HEK293 (cell line): ENCODE measurements at regions not wholly inside any gene's neighbourhood (a gene's known extent, or its start where the extent isn't known, plus 50 kb on each side); places are given as distances from the start of the nearest gene placed in this dataset.

ENCODE experiments used
- CTCF ChIA-PET: fragments of 350-600 bp; formaldehyde crosslinking; extraction: SDS; loops from one replicate; lab custom pipeline; 2021; ENCODE audit warnings: antibody characterized with exemption; lab: Yijun Ruan, JAX
- POLR2A ChIA-PET: fragments of 300-600 bp; formaldehyde crosslinking; extraction: SDS; loops from one replicate; lab custom pipeline; 2020; ENCODE audit warnings: antibody characterized with exemption, inconsistent platforms; lab: Yijun Ruan, JAX
- H3K27ac ChIP-seq: fragments of 200-500 bp; sonication (Bioruptor generic); 2 replicates; pipeline ENCODE4 v1.5.1; 2014; ENCODE audit warnings: low read depth, low read length, control low read depth, inconsistent platforms; ENCODE audit errors: extremely low read depth
- H3K36me3 ChIP-seq, 2 experiments: fragments of 200-500 bp in 1 of 2; sonication (Bioruptor generic) in 1 of 2; 1 replicate in 1 of 2; 2 replicates in 1 of 2; pipeline ENCODE4 v1.5.1; 2014 to 2017; ENCODE audit warnings: inconsistent platforms in 2 of 2, low read length in 2 of 2; ENCODE audit not compliant: control insufficient read depth in 2 of 2, insufficient read depth in 1 of 2
- H3K4me1 ChIP-seq: fragments of 200-500 bp; sonication (Bioruptor generic); 2 replicates; pipeline ENCODE4 v1.5.1; 2014; ENCODE audit warnings: mild to moderate bottlenecking, low read length, inconsistent platforms; ENCODE audit not compliant: control insufficient read depth, insufficient read depth
- H3K4me3 ChIP-seq: 2 replicates; pipeline ENCODE4 v1.5.1; 2011; ENCODE audit warnings: low read depth, mild to moderate bottlenecking, control low read depth, low read length, moderate library complexity
- H3K9me3 ChIP-seq: fragments of 200-500 bp; sonication (Bioruptor generic); 2 replicates; pipeline ENCODE4 v1.5.1; 2014; ENCODE audit warnings: low read depth, low read length, inconsistent platforms; ENCODE audit not compliant: control insufficient read depth, insufficient read depth
- BCL11B ChIP-seq: fragments of 450-650 bp; formaldehyde crosslinking; IDR thresholded peaks from 2 replicates; pipeline ENCODE4 v1.5.1; 2016; ENCODE audit warnings: low read depth, missing biosample characterization, missing genetic modification characterization
- HOXC10 ChIP-seq: sonication (generic); formaldehyde crosslinking; IDR thresholded peaks from 2 replicates; pipeline ENCODE4 v1.8.1; 2023; ENCODE audit warnings: mild to moderate bottlenecking, missing genetic modification reagents
- KLF10 ChIP-seq: fragments of 450-650 bp; IDR thresholded peaks from 2 replicates; pipeline ENCODE4 v1.5.1; 2018; ENCODE audit warnings: missing biosample characterization, mild to moderate bottlenecking, missing genetic modification characterization
- KLF16 ChIP-seq: fragments of 450-650 bp; formaldehyde crosslinking; IDR thresholded peaks from 2 replicates; pipeline ENCODE4 v1.5.1; 2017; ENCODE audit warnings: missing biosample characterization, missing genetic modification characterization
- PRDM2 ChIP-seq: fragments of 450-650 bp; formaldehyde crosslinking; IDR thresholded peaks from 2 replicates; pipeline ENCODE4 v1.5.1; 2016; ENCODE audit warnings: missing biosample characterization, missing genetic modification characterization, borderline replicate concordance
- YY1 ChIP-seq: fragments of 450-650 bp; formaldehyde crosslinking; IDR thresholded peaks from 2 replicates; pipeline ENCODE4 v1.5.1; 2018; ENCODE audit warnings: missing biosample characterization, missing genetic modification characterization
- YY2 ChIP-seq: fragments of 450-650 bp; formaldehyde crosslinking; IDR thresholded peaks from 2 replicates; pipeline ENCODE4 v1.5.1; 2016; ENCODE audit warnings: missing biosample characterization, missing genetic modification characterization
- ZBTB6 ChIP-seq: fragments of 450-650 bp; formaldehyde crosslinking; IDR thresholded peaks from 2 replicates; pipeline ENCODE4 v1.5.1; 2017; ENCODE audit warnings: missing biosample characterization, missing genetic modification characterization
- ZFP37 ChIP-seq: fragments of 450-650 bp; formaldehyde crosslinking; IDR thresholded peaks from 2 replicates; pipeline ENCODE4 v1.5.1; 2016; ENCODE audit warnings: missing biosample characterization, missing genetic modification characterization
- ZNF184 ChIP-seq: fragments of 450-650 bp; IDR thresholded peaks from 2 replicates; pipeline ENCODE4 v1.5.1; 2018; ENCODE audit warnings: missing biosample characterization, mild to moderate bottlenecking, missing genetic modification characterization
- ZNF2 ChIP-seq: fragments of 450-650 bp; formaldehyde crosslinking; IDR thresholded peaks from 2 replicates; pipeline ENCODE4 v1.5.1; 2016; ENCODE audit warnings: missing biosample characterization, missing genetic modification characterization
- ZNF239 ChIP-seq: fragments of 450-650 bp; formaldehyde crosslinking; IDR thresholded peaks from 2 replicates; pipeline ENCODE4 v1.5.1; 2016; ENCODE audit warnings: missing biosample characterization, missing genetic modification characterization
- ZNF280C ChIP-seq: fragments of 450-650 bp; formaldehyde crosslinking; IDR thresholded peaks from 2 replicates; pipeline ENCODE4 v1.5.1; 2016; ENCODE audit warnings: missing biosample characterization, missing genetic modification characterization
- ZNF366 ChIP-seq: fragments of 450-650 bp; formaldehyde crosslinking; conservative IDR thresholded peaks from 2 replicates; pipeline ENCODE4 v1.5.1; 2016; ENCODE audit warnings: missing biosample characterization, missing genetic modification characterization
- ZNF37A ChIP-seq: fragments of 450-650 bp; IDR thresholded peaks from 2 replicates; pipeline ENCODE4 v1.5.1; 2018; ENCODE audit warnings: missing biosample characterization, missing genetic modification characterization
- ZNF571 ChIP-seq: fragments of 450-650 bp; formaldehyde crosslinking; IDR thresholded peaks from 2 replicates; pipeline ENCODE4 v1.5.0; 2017; ENCODE audit warnings: missing biosample characterization, missing genetic modification characterization
- ZNF580 ChIP-seq: fragments of 450-650 bp; formaldehyde crosslinking; IDR thresholded peaks from 2 replicates; pipeline ENCODE4 v1.5.1; 2016; ENCODE audit warnings: missing biosample characterization, missing genetic modification characterization
- ZNF654 ChIP-seq: fragments of 450-650 bp; formaldehyde crosslinking; IDR thresholded peaks from 2 replicates; pipeline ENCODE4 v1.5.1; 2016; ENCODE audit warnings: low read depth, missing biosample characterization, missing genetic modification characterization
- ZNF747 ChIP-seq: fragments of 450-650 bp; formaldehyde crosslinking; IDR thresholded peaks from 2 replicates; pipeline ENCODE4 v1.5.1; 2016; ENCODE audit warnings: missing biosample characterization, missing genetic modification characterization
- ZNF785 ChIP-seq: fragments of 450-650 bp; formaldehyde crosslinking; IDR thresholded peaks from 2 replicates; pipeline ENCODE4 v1.5.1; 2016; ENCODE audit warnings: missing biosample characterization, missing genetic modification characterization
- ZNF791 ChIP-seq: fragments of 450-650 bp; formaldehyde crosslinking; IDR thresholded peaks from 2 replicates; pipeline ENCODE4 v1.5.1; 2016; ENCODE audit warnings: missing biosample characterization, missing genetic modification characterization
- ZNF843 ChIP-seq: fragments of 450-650 bp; formaldehyde crosslinking; IDR thresholded peaks from 2 replicates; pipeline ENCODE4 v1.5.1; 2016; ENCODE audit warnings: missing biosample characterization, missing genetic modification characterization
- TF ChIP-seq, protein P1 (sequence below): sonication (generic); formaldehyde crosslinking; IDR thresholded peaks from 2 replicates; pipeline ENCODE4 v1.8.1; 2022; ENCODE audit warnings: mild to moderate bottlenecking, moderate library complexity, missing genetic modification reagents
- TF ChIP-seq, protein P2 (sequence below): fragments of 450-650 bp; formaldehyde crosslinking; IDR thresholded peaks from 2 replicates; pipeline ENCODE4 v1.5.1; 2016; ENCODE audit warnings: missing biosample characterization, missing genetic modification characterization

GRCh38 chr1:147072482-147073432 lies 99.5 kb downstream of the PRKAB2 start:
- H3K4me3 ChIP-seq, result no peak overlapping the region
- ChIA-PET POLR2A (interaction anchor here (0.6 kb wide), 1 partner anchor 31 kb away, joined by 4 read pairs; no protein-coding TSS in a partner anchor), CTCF (no interaction called here)
- H3K4me1 ChIP-seq, result no peaks in the 10 kb centered on the region
- no peaks in the 10 kb centered on the region for H3K36me3 ChIP-seq
- H3K9me3 ChIP-seq, result no peaks in the 10 kb centered on the region
- TF ChIP-seq ZNF785 (tag by site-specific recombination), result no peak
- TF ChIP-seq ZNF791 (tag by site-specific recombination), result no peak
- TF ChIP-seq ZNF37A, result no peak
- TF ChIP-seq YY2, result no peak
- no peak for TF ChIP-seq YY1 (tag by site-specific recombination)
- no peak for TF ChIP-seq KLF16 (tag by site-specific recombination)
- TF ChIP-seq PRDM2 (tag by site-specific recombination), result no peak
- TF ChIP-seq ZNF2 (tag by site-specific recombination), result no peak
- TF ChIP-seq, protein P1, sequence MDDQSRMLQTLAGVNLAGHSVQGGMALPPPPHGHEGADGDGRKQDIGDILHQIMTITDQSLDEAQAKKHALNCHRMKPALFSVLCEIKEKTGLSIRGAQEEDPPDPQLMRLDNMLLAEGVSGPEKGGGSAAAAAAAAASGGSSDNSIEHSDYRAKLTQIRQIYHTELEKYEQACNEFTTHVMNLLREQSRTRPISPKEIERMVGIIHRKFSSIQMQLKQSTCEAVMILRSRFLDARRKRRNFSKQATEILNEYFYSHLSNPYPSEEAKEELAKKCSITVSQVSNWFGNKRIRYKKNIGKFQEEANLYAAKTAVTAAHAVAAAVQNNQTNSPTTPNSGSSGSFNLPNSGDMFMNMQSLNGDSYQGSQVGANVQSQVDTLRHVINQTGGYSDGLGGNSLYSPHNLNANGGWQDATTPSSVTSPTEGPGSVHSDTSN (CRISPR knock-in tag), result no peak
- no peak for TF ChIP-seq ZFP37 (tag by site-specific recombination)
- no peak for TF ChIP-seq ZNF580 (tag by site-specific recombination)
- TF ChIP-seq, all 188 proteins: peak for 0
- no peak overlapping the region for H3K27ac ChIP-seq

DNA sequence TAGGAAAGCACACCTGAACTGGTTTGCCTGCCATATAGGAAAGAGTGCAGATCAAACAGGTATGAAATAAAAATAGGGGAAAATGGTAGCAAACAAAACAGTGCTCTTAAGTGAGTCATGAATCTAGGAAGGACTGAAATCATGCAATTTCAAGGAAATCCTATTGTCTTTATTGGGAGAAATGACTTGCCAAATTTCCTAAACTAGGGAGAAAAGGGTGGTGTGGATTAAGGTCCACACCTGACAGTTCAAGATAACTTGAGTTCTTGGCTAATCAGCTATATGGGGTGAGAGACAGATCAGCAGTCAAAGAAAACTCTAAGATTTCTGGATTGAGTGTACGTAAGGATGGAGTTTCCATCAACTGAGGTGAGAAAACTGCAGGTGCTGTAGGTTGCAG lies 101.1 kb downstream of the PRKAB2 start:
- POLR2A ChIA-PET, result no interaction called here
- H3K4me1 ChIP-seq, result no peaks in the 10 kb centered on the region
- no peaks in the 10 kb centered on the region for H3K36me3 ChIP-seq
- no peaks in the 10 kb centered on the region for H3K9me3 ChIP-seq
- CTCF ChIA-PET, result interaction anchor here (0.6 kb wide), 1 partner anchor 10 kb away, joined by 3 read pairs; no protein-coding TSS in a partner anchor
- no peak overlapping the region for H3K27ac ChIP-seq
- H3K4me3 ChIP-seq, result no peak overlapping the region
- TF ChIP-seq ZNF843 (tag by site-specific recombination) (no peak), ZNF571 (no peak), ZNF280C (tag by site-specific recombination) (no peak), ZNF747 (no peak), ZNF239 (no peak), ZBTB6 (tag by site-specific recombination) (no peak), ZNF366 (tag by site-specific recombination) (no peak), ZNF184 (no peak), HOXC10 (CRISPR knock-in tag) (no peak), ZNF654 (tag by site-specific recombination) (no peak), BCL11B (tag by site-specific recombination) (no peak), KLF10 (tag by site-specific recombination) (no peak)
- TF ChIP-seq, protein P2, sequence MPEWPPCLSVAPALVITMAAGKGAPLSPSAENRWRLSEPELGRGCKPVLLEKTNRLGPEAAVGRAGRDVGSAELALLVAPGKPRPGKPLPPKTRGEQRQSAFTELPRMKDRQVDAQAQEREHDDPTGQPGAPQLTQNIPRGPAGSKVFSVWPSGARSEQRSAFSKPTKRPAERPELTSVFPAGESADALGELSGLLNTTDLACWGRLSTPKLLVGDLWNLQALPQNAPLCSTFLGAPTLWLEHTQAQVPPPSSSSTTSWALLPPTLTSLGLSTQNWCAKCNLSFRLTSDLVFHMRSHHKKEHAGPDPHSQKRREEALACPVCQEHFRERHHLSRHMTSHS (tag by site-specific recombination), result no peak
